Loucy (cell line): ENCODE measurements at regions not wholly inside any gene's neighbourhood (a gene's known extent, or its start where the extent isn't known, plus 50 kb on each side); places are given as distances from the start of the nearest gene placed in this dataset.
A peak's percentile ranks its signal among the peaks of the same experiment; 100 is the strongest.

Source experiments
- H2AFZ ChIP-seq: fragments of 200-600 bp; sonication (generic); 2 replicates; pipeline ENCODE4 v1.6.0; 2016; ENCODE audit warnings: antibody characterized with exemption, mild to moderate bottlenecking, low read length, moderate library complexity
- H3F3A ChIP-seq: fragments of 200-600 bp; 2 replicates; pipeline ENCODE4 v1.6.0; 2016; ENCODE audit warnings: antibody characterized with exemption, low read depth, mild to moderate bottlenecking
- H3K27me3 ChIP-seq: fragments of 200-600 bp; sonication (generic); 2 replicates; pipeline ENCODE4 v1.6.1; 2014; ENCODE audit warnings: low read length, mild to moderate bottlenecking; ENCODE audit not compliant: insufficient read depth, poor library complexity, severe bottlenecking
- H3K36me3 ChIP-seq: fragments of 200-600 bp; sonication (generic); 2 replicates; pipeline ENCODE4 v1.6.1; 2016; ENCODE audit warnings: low read length; ENCODE audit not compliant: insufficient read depth
- H3K4me1 ChIP-seq: fragments of 200-600 bp; sonication (generic); 2 replicates; pipeline ENCODE4 v1.5.1; 2014; ENCODE audit warnings: low read length, mild to moderate bottlenecking; ENCODE audit not compliant: insufficient read depth, poor library complexity, severe bottlenecking
- H3K4me2 ChIP-seq: fragments of 200-600 bp; sonication (generic); 2 replicates; pipeline ENCODE4 v1.6.0; 2014; ENCODE audit warnings: antibody characterized with exemption, low read length, low read depth, mild to moderate bottlenecking; ENCODE audit not compliant: poor library complexity, severe bottlenecking
- H3K4me3 ChIP-seq: fragments of 200-600 bp; sonication (generic); 2 replicates; pipeline ENCODE4 v1.5.1; 2014; ENCODE audit warnings: low read length, mild to moderate bottlenecking, mixed read lengths; ENCODE audit not compliant: poor library complexity, severe bottlenecking
- H3K79me2 ChIP-seq: fragments of 200-600 bp; sonication (generic); 2 replicates; pipeline ENCODE4 v1.6.1; 2014; ENCODE audit warnings: low read length; ENCODE audit not compliant: insufficient read depth
- H3K9ac ChIP-seq: fragments of 200-600 bp; sonication (generic); 2 replicates; pipeline ENCODE4 v1.6.0; 2014; ENCODE audit warnings: mild to moderate bottlenecking, low read depth, low read length, moderate library complexity; ENCODE audit not compliant: poor library complexity, severe bottlenecking
- H3K9me2 ChIP-seq: fragments of 200-600 bp; sonication (generic); replicated peaks from 2 replicates; pipeline ENCODE4 v1.6.1; 2016; ENCODE audit warnings: low read depth, low read length, mixed read lengths
- H3K9me3 ChIP-seq: fragments of 200-600 bp; sonication (generic); 2 replicates; pipeline ENCODE4 v1.6.1; 2014; ENCODE audit warnings: mild to moderate bottlenecking, antibody characterized with exemption, low read length, low read depth; ENCODE audit not compliant: insufficient read depth
- H4K20me1 ChIP-seq: fragments of 200-600 bp; sonication (generic); 2 replicates; pipeline ENCODE4 v1.6.0; 2014; ENCODE audit warnings: antibody characterized with exemption, low read length, mild to moderate bottlenecking; ENCODE audit not compliant: insufficient read depth, poor library complexity, severe bottlenecking
- EZH2phosphoT487 ChIP-seq: fragments of 200-600 bp; IDR thresholded peaks from 2 replicates; pipeline ENCODE4 v1.6.1; 2018; ENCODE audit warnings: antibody characterized with exemption, mild to moderate bottlenecking, moderate library complexity, borderline replicate concordance
- TF ChIP-seq, protein P1 (sequence below): fragments of 200-600 bp; sonication (generic); conservative IDR thresholded peaks from 2 replicates; pipeline ENCODE4 v1.5.1; 2014; ENCODE audit warnings: mild to moderate bottlenecking, antibody characterized with exemption, low read length

DNA sequence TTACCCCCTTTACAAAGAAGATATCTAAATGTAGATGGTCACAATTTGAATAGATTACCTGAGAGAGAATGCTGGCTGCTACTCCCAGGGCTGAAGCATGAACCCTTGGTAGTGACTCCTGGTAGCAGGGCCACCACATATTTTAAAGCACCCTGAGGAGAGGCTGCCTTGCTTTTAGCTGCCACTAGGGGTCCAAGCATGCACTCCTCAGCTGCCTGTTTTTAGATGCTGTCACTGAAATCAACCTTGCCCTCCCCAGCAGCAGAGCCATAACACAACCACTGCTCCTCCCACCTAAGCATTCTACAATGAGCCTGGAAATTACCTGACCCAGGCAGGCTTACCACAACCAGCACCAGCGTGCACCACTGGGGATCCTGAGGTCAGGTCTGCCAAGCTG lies 850.9 kb downstream of the FAM133A start:
- no peaks in the 10 kb centered on the region for H3K4me1 ChIP-seq
- H3F3A ChIP-seq = no peaks in the 10 kb centered on the region
- no peaks in the 10 kb centered on the region for H4K20me1 ChIP-seq
- no peaks in the 10 kb centered on the region for H3K36me3 ChIP-seq
- H3K27me3 ChIP-seq = no peaks in the 10 kb centered on the region
- H3K4me2 ChIP-seq = no peak overlapping the region
- no peak overlapping the region for H2AFZ ChIP-seq
- H3K9me3 ChIP-seq = no peaks in the 10 kb centered on the region
- TF ChIP-seq EZH2phosphoT487 = no peak
- TF ChIP-seq, protein P1, sequence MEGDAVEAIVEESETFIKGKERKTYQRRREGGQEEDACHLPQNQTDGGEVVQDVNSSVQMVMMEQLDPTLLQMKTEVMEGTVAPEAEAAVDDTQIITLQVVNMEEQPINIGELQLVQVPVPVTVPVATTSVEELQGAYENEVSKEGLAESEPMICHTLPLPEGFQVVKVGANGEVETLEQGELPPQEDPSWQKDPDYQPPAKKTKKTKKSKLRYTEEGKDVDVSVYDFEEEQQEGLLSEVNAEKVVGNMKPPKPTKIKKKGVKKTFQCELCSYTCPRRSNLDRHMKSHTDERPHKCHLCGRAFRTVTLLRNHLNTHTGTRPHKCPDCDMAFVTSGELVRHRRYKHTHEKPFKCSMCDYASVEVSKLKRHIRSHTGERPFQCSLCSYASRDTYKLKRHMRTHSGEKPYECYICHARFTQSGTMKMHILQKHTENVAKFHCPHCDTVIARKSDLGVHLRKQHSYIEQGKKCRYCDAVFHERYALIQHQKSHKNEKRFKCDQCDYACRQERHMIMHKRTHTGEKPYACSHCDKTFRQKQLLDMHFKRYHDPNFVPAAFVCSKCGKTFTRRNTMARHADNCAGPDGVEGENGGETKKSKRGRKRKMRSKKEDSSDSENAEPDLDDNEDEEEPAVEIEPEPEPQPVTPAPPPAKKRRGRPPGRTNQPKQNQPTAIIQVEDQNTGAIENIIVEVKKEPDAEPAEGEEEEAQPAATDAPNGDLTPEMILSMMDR = peak; percentile 26; the same call in 1 of the 2 replicates
- no peak overlapping the region for H3K4me3 ChIP-seq
- H3K9me2 ChIP-seq = no peaks in the 10 kb centered on the region
- H3K79me2 ChIP-seq = no peaks in the 10 kb centered on the region
- no peak overlapping the region for H3K9ac ChIP-seq

DNA sequence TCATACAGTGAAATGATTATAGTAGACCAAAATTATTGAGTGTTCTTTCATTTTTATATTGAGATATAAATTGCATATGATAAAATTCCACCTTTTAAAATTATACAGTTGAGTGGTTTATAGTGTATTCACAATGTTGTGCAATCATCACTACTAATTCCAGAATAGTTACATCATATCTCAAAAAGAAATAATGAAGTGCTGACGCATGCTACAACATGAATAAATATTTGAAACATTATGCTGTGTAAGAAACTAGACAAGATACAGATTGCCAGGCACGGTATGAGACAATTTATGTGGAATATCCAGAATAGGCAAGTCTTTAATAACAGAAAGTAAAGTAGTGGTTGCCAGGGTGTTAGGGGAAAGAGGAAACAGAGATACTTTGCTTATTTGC lies 871.7 kb downstream of the FAM133A start:
- no peak overlapping the region for H3K4me3 ChIP-seq
- no peaks in the 10 kb centered on the region for H3K36me3 ChIP-seq
- TF ChIP-seq, protein P1 = no peak
- no peak for TF ChIP-seq EZH2phosphoT487

DNA sequence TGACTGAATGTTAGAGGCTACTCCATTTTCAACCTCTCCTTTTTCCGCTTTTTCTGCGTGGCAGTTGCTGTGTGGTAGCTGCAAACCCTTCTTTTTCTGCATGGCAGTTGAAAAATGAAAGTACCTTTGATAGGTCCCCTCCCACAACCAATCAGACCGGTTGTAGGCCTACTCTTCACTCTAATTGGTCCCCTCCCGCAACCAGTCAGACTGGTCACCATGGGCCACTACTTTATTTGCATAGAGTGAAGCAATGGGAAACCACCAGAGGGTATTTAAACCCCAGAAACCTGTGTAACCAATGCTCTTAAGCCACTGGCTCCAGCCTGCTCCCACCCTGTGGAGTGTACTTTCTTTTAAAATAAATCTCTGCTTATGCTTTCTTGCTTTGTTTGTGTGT lies 877.8 kb downstream of the FAM133A start:
- no peak overlapping the region for H3K9ac ChIP-seq
- H3K79me2 ChIP-seq = no peaks in the 10 kb centered on the region
- H3F3A ChIP-seq = no peaks in the 10 kb centered on the region
- no peaks in the 10 kb centered on the region for H3K27me3 ChIP-seq
- no peaks in the 10 kb centered on the region for H3K4me1 ChIP-seq
- H4K20me1 ChIP-seq = no peaks in the 10 kb centered on the region
- H3K9me3 ChIP-seq = no peaks in the 10 kb centered on the region
- no peak overlapping the region for H3K4me2 ChIP-seq
- H3K36me3 ChIP-seq = no peaks in the 10 kb centered on the region
- H3K9me2 ChIP-seq = no peaks in the 10 kb centered on the region
- H2AFZ ChIP-seq = no peak overlapping the region
- no peak for TF ChIP-seq EZH2phosphoT487
- TF ChIP-seq, protein P1 = no peak
- H3K4me3 ChIP-seq = no peak overlapping the region

More for the DNA sequence above, 871.7 kb downstream of the FAM133A start:
- no peaks in the 10 kb centered on the region for H3K79me2 ChIP-seq
- no peaks in the 10 kb centered on the region for H3K9me3 ChIP-seq
- H4K20me1 ChIP-seq = no peaks in the 10 kb centered on the region
- H2AFZ ChIP-seq = no peak overlapping the region
- no peaks in the 10 kb centered on the region for H3K27me3 ChIP-seq
- no peaks in the 10 kb centered on the region for H3K4me1 ChIP-seq
- H3K4me2 ChIP-seq = no peak overlapping the region
- no peaks in the 10 kb centered on the region for H3F3A ChIP-seq
- H3K9me2 ChIP-seq = no peaks in the 10 kb centered on the region
- H3K9ac ChIP-seq = no peak overlapping the region
